ENCODE measurements at regions not wholly inside any gene's neighbourhood (a gene's known extent, or its start where the extent isn't known, plus 50 kb on each side); places are given as distances from the start of the nearest gene placed in this dataset.

DNA sequence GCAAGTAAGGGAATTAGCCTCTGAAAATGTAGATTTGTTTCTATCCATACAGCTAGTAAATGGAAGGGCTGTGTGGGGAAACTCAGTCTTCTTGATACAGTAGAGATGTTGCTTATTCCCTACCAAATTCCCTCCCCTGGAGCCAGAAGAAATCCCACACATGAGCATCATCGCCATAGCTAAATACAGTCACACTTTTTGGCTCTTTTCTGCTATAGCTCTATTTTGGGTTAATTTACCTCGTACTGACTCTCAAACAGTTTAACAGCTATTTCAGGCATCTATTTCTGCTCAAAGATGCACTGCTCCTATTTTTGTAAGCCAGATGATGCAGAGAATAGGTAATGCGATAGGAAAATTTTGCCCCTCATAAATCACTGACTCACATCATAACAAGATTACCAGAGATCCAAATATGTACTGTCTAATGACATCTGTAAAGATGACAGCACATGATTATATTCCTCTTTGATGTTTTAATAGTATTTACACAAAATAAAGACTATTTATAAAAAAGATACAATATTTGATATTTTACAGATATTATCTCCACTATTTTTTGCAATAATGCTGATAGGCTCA lies 58.6 kb downstream of the XCL1 start:
- TF ChIP-seq, protein P1, sequence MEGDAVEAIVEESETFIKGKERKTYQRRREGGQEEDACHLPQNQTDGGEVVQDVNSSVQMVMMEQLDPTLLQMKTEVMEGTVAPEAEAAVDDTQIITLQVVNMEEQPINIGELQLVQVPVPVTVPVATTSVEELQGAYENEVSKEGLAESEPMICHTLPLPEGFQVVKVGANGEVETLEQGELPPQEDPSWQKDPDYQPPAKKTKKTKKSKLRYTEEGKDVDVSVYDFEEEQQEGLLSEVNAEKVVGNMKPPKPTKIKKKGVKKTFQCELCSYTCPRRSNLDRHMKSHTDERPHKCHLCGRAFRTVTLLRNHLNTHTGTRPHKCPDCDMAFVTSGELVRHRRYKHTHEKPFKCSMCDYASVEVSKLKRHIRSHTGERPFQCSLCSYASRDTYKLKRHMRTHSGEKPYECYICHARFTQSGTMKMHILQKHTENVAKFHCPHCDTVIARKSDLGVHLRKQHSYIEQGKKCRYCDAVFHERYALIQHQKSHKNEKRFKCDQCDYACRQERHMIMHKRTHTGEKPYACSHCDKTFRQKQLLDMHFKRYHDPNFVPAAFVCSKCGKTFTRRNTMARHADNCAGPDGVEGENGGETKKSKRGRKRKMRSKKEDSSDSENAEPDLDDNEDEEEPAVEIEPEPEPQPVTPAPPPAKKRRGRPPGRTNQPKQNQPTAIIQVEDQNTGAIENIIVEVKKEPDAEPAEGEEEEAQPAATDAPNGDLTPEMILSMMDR (IDR thresholded peaks at IDR 0.05; ENCODE audit: insufficient read depth, low read depth, low read length): no peak
- no peak for TF ChIP-seq EZH2 (IDR thresholded peaks at IDR 0.05; ENCODE audit: insufficient read depth, low read length)
